OCI-LY3 (cell line): ENCODE measurements at regions not wholly inside any gene's neighbourhood (a gene's known extent, or its start where the extent isn't known, plus 50 kb on each side); places are given as distances from the start of the nearest gene placed in this dataset.

Experiments used
- CTCF ChIP-seq: fragments of 200-600, 300-600 bp; sonication (generic); IDR thresholded peaks from 2 replicates; pipeline ENCODE4 v1.5.1; 2014; ENCODE audit warnings: antibody characterized with exemption, low read length, low read depth
- EZH2phosphoT487 ChIP-seq: fragments of 200-600 bp; shearing (Covaris generic); IDR thresholded peaks from 2 replicates; pipeline ENCODE4 v1.6.1; 2018; ENCODE audit warnings: antibody characterized with exemption, mixed run types, low read depth

GRCh38 chr2:66694087-66694860 lies 259.3 kb downstream of the MEIS1 start:
- TF ChIP-seq CTCF (no peak), EZH2phosphoT487 (no peak)
